Keratinocyte (primary cell): ENCODE measurements at regions not wholly inside any gene's neighbourhood (a gene's known extent, or its start where the extent isn't known, plus 50 kb on each side); places are given as distances from the start of the nearest gene placed in this dataset.

ENCODE experiments used
- DNase-seq: peaks from one replicate; pipeline ENCODE4 v3.0.0-alpha.2; 2011; ENCODE audit warnings: low read depth, missing footprints, low spot score
- FAIRE-seq: peaks from 2 replicates; lab custom pipeline; 2011; peaks lifted over from hg19 to GRCh38; lab: Jason Lieb, UNC
- H2AFZ ChIP-seq: 2 replicates; pipeline ENCODE4 v1.6.0; 2012; ENCODE audit warnings: low read length, control low read depth, inconsistent platforms; ENCODE audit not compliant: control insufficient read depth
- H3K27ac ChIP-seq: 2 replicates; pipeline ENCODE4 v1.5.1; 2011; ENCODE audit warnings: low read length; ENCODE audit not compliant: control insufficient read depth, insufficient read depth
- H3K27me3 ChIP-seq: 3 replicates; pipeline ENCODE4 v1.6.0; 2011; ENCODE audit warnings: low read length; ENCODE audit not compliant: control insufficient read depth, insufficient read depth; ENCODE audit errors: extremely low read depth
- H3K36me3 ChIP-seq, 2 experiments: 2 replicates in 1 of 2; 3 replicates in 1 of 2; pipeline ENCODE4 v1.5.1; 2011; ENCODE audit warnings: low read length in 2 of 2, mild to moderate bottlenecking in 1 of 2; ENCODE audit not compliant: control insufficient read depth in 2 of 2, insufficient read depth in 2 of 2; ENCODE audit errors: extremely low read depth in 1 of 2
- H3K4me1 ChIP-seq: 3 replicates; pipeline ENCODE4 v1.5.1; 2011; ENCODE audit warnings: low read length; ENCODE audit not compliant: control insufficient read depth, insufficient read depth; ENCODE audit errors: extremely low read depth
- H3K4me2 ChIP-seq: 3 replicates; pipeline ENCODE4 v1.6.0; 2011; ENCODE audit warnings: low read depth, low read length; ENCODE audit not compliant: control insufficient read depth, insufficient read depth; ENCODE audit errors: extremely low read depth
- H3K4me3 ChIP-seq, 3 experiments: fragments of 200-600 bp in 1 of 3; sonication (generic) in 1 of 3; 2 replicates in 2 of 3; 3 replicates in 1 of 3; pipeline ENCODE4 v1.5.1; 2011 to 2016; ENCODE audit warnings: low read length in 3 of 3, mild to moderate bottlenecking in 3 of 3, control low read depth in 2 of 3, inconsistent platforms in 1 of 3, low read depth in 1 of 3, mixed read lengths in 1 of 3, mixed run types in 1 of 3, moderate library complexity in 1 of 3; ENCODE audit not compliant: control insufficient read depth in 2 of 3, insufficient read depth in 2 of 3; ENCODE audit errors: extremely low read depth in 1 of 3
- H3K79me2 ChIP-seq: 2 replicates; pipeline ENCODE4 v1.6.0; 2012; ENCODE audit warnings: low read length; ENCODE audit not compliant: control insufficient read depth, insufficient read depth
- H3K9ac ChIP-seq: 3 replicates; pipeline ENCODE4 v1.6.0; 2011; ENCODE audit warnings: low read length; ENCODE audit not compliant: control insufficient read depth, insufficient read depth; ENCODE audit errors: extremely low read depth
- H3K9me1 ChIP-seq: 3 replicates; pipeline ENCODE4 v1.6.0; 2011; ENCODE audit warnings: low read length; ENCODE audit not compliant: control insufficient read depth, insufficient read depth; ENCODE audit errors: extremely low read depth
- H3K9me3 ChIP-seq: 2 replicates; pipeline ENCODE4 v1.5.1; 2012; ENCODE audit warnings: low read depth, low read length; ENCODE audit not compliant: control insufficient read depth
- H4K20me1 ChIP-seq: 3 replicates; pipeline ENCODE4 v1.6.0; 2011; ENCODE audit warnings: low read length; ENCODE audit not compliant: control insufficient read depth, insufficient read depth; ENCODE audit errors: extremely low read depth
- EZH2 ChIP-seq: IDR thresholded peaks from one replicate; pipeline ENCODE4 v1.6.1; 2012; ENCODE audit warnings: inconsistent platforms, mild to moderate bottlenecking, low read length, moderate library complexity
- dilution Hi-C: fragments of 300-500 bp; cut with MboI; formaldehyde crosslinking; loops from one replicate; pipeline ENCODE4 v1.7.0; 2020; ENCODE audit warnings: low sequenced_read_pairs; ENCODE audit not compliant: extremely low pct_ligation_motif_present
- TF ChIP-seq, protein P1 (sequence below), 3 experiments: IDR thresholded peaks in 1 of 3; conservative IDR thresholded peaks in 1 of 3; optimal IDR thresholded peaks in 1 of 3; 2 replicates in 2 of 3; 3 replicates in 1 of 3; pipeline versions ENCODE3 to v1.5.1; 2011; ENCODE audit warnings: low read length in 3 of 3, mild to moderate bottlenecking in 3 of 3, moderate library complexity in 2 of 3, control low read depth in 1 of 3, inconsistent platforms in 1 of 3; ENCODE audit not compliant: insufficient read depth in 2 of 3; ENCODE audit errors: extremely low read depth in 1 of 3

DNA sequence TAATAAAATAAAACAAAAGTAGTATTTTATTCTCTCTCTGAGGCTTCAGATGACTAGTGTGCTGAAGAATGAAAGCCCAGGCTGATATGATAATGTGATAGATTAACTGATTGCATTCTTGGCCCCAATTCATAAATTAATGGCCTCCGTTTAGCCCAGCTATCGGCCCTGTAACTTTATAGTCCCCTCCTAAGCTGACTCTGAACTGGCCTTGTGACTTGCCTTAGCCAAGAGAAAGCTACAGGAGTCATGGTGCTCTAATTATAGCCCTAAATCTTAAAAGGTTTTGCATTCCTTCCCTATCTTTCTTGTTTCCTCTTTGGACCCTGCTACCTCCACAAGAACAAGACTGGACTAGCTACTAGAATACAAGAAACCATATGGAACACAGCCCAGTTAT is 123.2 kb upstream of the EPHA3 start:
- peak; percentile 56 for FAIRE-seq
- Histone ChIP-seq H3K36me3 (no peaks in the 10 kb centered on the region), H3K79me2 (no peaks in the 10 kb centered on the region), H4K20me1 (no peaks in the 10 kb centered on the region), H3K9me1 (no peaks in the 10 kb centered on the region), H3K4me1 (peaks cover 32% of the 10 kb centered on the region), H3K27ac (no peak overlapping the region), H2AFZ (peak overlapping the region; percentile 89), H3K27me3 (no peaks in the 10 kb centered on the region), H3K4me3 (no peak overlapping the region), H3K9ac (no peak overlapping the region), H3K9me3 (no peaks in the 10 kb centered on the region), H3K4me2 (peak overlapping the region; percentile 57)
- TF ChIP-seq, protein P1, sequence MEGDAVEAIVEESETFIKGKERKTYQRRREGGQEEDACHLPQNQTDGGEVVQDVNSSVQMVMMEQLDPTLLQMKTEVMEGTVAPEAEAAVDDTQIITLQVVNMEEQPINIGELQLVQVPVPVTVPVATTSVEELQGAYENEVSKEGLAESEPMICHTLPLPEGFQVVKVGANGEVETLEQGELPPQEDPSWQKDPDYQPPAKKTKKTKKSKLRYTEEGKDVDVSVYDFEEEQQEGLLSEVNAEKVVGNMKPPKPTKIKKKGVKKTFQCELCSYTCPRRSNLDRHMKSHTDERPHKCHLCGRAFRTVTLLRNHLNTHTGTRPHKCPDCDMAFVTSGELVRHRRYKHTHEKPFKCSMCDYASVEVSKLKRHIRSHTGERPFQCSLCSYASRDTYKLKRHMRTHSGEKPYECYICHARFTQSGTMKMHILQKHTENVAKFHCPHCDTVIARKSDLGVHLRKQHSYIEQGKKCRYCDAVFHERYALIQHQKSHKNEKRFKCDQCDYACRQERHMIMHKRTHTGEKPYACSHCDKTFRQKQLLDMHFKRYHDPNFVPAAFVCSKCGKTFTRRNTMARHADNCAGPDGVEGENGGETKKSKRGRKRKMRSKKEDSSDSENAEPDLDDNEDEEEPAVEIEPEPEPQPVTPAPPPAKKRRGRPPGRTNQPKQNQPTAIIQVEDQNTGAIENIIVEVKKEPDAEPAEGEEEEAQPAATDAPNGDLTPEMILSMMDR (optimal IDR thresholded peaks at IDR 0.05 in 1 of 3, IDR thresholded peaks at IDR 0.05 in 1 of 3, conservative IDR thresholded peaks at IDR 0.05 in 1 of 3; ENCODE audit: extremely low read depth in 1 of 3, insufficient read depth in 2 of 3, low read length in 3 of 3): no peak
- no peak for TF ChIP-seq EZH2
- dilution Hi-C loops: no loop called here
- no peak for DNase-seq

GRCh38 chr3:88984832-88985231 is 122.6 kb upstream of the EPHA3 start:
- dilution Hi-C loops: no loop called here
- Histone ChIP-seq H2AFZ (no peak overlapping the region), H3K9ac (no peak overlapping the region), H3K4me3 (no peak overlapping the region), H3K4me2 (no peak overlapping the region), H3K9me1 (no peaks in the 10 kb centered on the region), H3K27ac (no peak overlapping the region), H3K4me1 (peaks cover 34% of the 10 kb centered on the region), H3K36me3 (no peaks in the 10 kb centered on the region), H3K79me2 (no peaks in the 10 kb centered on the region), H4K20me1 (no peaks in the 10 kb centered on the region), H3K27me3 (no peaks in the 10 kb centered on the region), H3K9me3 (no peaks in the 10 kb centered on the region)
- DNase-seq: no peak
- FAIRE-seq: no peak
- TF ChIP-seq, protein P1 (optimal IDR thresholded peaks at IDR 0.05 in 1 of 3, IDR thresholded peaks at IDR 0.05 in 1 of 3, conservative IDR thresholded peaks at IDR 0.05 in 1 of 3; ENCODE audit: extremely low read depth in 1 of 3, insufficient read depth in 2 of 3, low read length in 3 of 3): no peak
- TF ChIP-seq EZH2: no peak
